GM12892 (cell line): ENCODE measurements at regions not wholly inside any gene's neighbourhood (a gene's known extent, or its start where the extent isn't known, plus 50 kb on each side); places are given as distances from the start of the nearest gene placed in this dataset.

ENCODE experiments used
- DNase-seq: peaks from one replicate; pipeline ENCODE4 v3.0.0; 2011; ENCODE audit not compliant: insufficient read length
- FAIRE-seq: peaks from 2 replicates; lab custom pipeline; 2011; peaks lifted over from hg19 to GRCh38; lab: Jason Lieb, UNC
- POLR2A ChIP-seq: IDR thresholded peaks from 2 replicates; pipeline ENCODE4 v1.6.1; 2011; ENCODE audit warnings: low read depth, low read length, control low read depth
- POLR2AphosphoS5 ChIP-seq: IDR thresholded peaks from 2 replicates; pipeline ENCODE4 v1.6.1; 2011; ENCODE audit warnings: low read depth, low read length, control low read depth
- TAF1 ChIP-seq: IDR thresholded peaks from 2 replicates; pipeline ENCODE4 v1.6.1; 2011; ENCODE audit warnings: low read depth, mild to moderate bottlenecking, control low read depth, low read length, borderline replicate concordance

GRCh38 chr9:115635680-115636383 lies 517.8 kb upstream of the PAPPA start:
- DNase-seq (no peak), FAIRE-seq (no peak)
- TF ChIP-seq POLR2A (no peak), POLR2AphosphoS5 (no peak)

GRCh38 chr9:115636596-115636995 lies 517.0 kb upstream of the PAPPA start:
- no peak for TF ChIP-seq POLR2AphosphoS5
- TF ChIP-seq TAF1 = no peak
- DNase-seq = no peak
- FAIRE-seq = no peak

GRCh38 chr9:115637661-115638060 lies 515.9 kb upstream of the PAPPA start:
- TF ChIP-seq TAF1 = no peak
- TF ChIP-seq POLR2AphosphoS5 = no peak
- TF ChIP-seq POLR2A = no peak
- no peak for DNase-seq
- no peak for FAIRE-seq

- FAIRE-seq (no peak), DNase-seq (no peak)
- TF ChIP-seq POLR2A = no peak
- no peak for TF ChIP-seq POLR2AphosphoS5
- no peak for TF ChIP-seq TAF1
Measured at GRCh38 chr9:115640887-115641286, 512.7 kb upstream of the PAPPA start.

- FAIRE-seq (no peak), DNase-seq (no peak)
- TF ChIP-seq POLR2A = no peak
- no peak for TF ChIP-seq TAF1
- TF ChIP-seq POLR2AphosphoS5 = no peak
Measured at GRCh38 chr9:115642285-115642684, 511.3 kb upstream of the PAPPA start.

- FAIRE-seq (no peak), DNase-seq (no peak)
- TF ChIP-seq TAF1 (no peak), POLR2A (no peak), POLR2AphosphoS5 (no peak)
Measured at GRCh38 chr9:115643948-115644727, 509.5 kb upstream of the PAPPA start.

- no peak for DNase-seq
- FAIRE-seq = no peak
- no peak for TF ChIP-seq POLR2A
- TF ChIP-seq POLR2AphosphoS5 = no peak
- TF ChIP-seq TAF1 = no peak
Measured at GRCh38 chr9:115649991-115650472, 503.6 kb upstream of the PAPPA start.

GRCh38 chr9:115650768-115651167 lies 502.8 kb upstream of the PAPPA start:
- TF ChIP-seq POLR2A = no peak
- FAIRE-seq (peak; percentile 14), DNase-seq (no peak)

- TF ChIP-seq POLR2A (no peak), TAF1 (no peak), POLR2AphosphoS5 (no peak)
- no peak for FAIRE-seq
- no peak for DNase-seq
Measured at GRCh38 chr9:115651461-115651860, 502.1 kb upstream of the PAPPA start.

- DNase-seq (no peak), FAIRE-seq (no peak)
- TF ChIP-seq POLR2AphosphoS5 = no peak
- no peak for TF ChIP-seq TAF1
- no peak for TF ChIP-seq POLR2A
Measured at GRCh38 chr9:115653171-115653606, 500.4 kb upstream of the PAPPA start.

GRCh38 chr9:115657695-115658094 lies 495.9 kb upstream of the PAPPA start:
- TF ChIP-seq TAF1 = no peak
- FAIRE-seq = no peak

GRCh38 chr9:115665519-115665918 lies 488.1 kb upstream of the PAPPA start:
- TF ChIP-seq POLR2AphosphoS5 (no peak), POLR2A (no peak), TAF1 (no peak)
- FAIRE-seq = no peak
- no peak for DNase-seq

More at GRCh38 chr9:115657695-115658094, 495.9 kb upstream of the PAPPA start:
- DNase-seq = no peak
